ENCODE measurements at regions not wholly inside any gene's neighbourhood (a gene's known extent, or its start where the extent isn't known, plus 50 kb on each side); places are given as distances from the start of the nearest gene placed in this dataset.
"Not testable (repeated sequence)": the region's sequence is repeated elsewhere in the genome, so short reads cannot be mapped to it uniquely, and the experiment has no call there.

GRCh38 chrX:73914792-73915191 lies 62.3 kb upstream of the XIST start:
- TF ChIP-seq CTCF, POLR2A (IDR thresholded peaks at IDR 0.05): not testable (repeated sequence)

Data from testis (tissue), 2 donors.